OCI-LY7 (cell line): ENCODE measurements at regions not wholly inside any gene's neighbourhood (a gene's known extent, or its start where the extent isn't known, plus 50 kb on each side); places are given as distances from the start of the nearest gene placed in this dataset.

Experiments used
- BruUV-seq: library from RNA; stranded (reverse); fragments of 400-500 nt; replicated peaks from 2 replicates; lab custom pipeline; 2021; lab: Mats Ljungman, UMichigan
- CTCF ChIA-PET: fragments of 300-600 bp; sonication (Branson Sonifier 250); formaldehyde crosslinking; loops from one replicate; lab custom pipeline; 2022; ENCODE audit warnings: antibody characterized with exemption; ENCODE audit not compliant: unreplicated experiment; lab: Charles Lee
- POLR2A ChIA-PET: fragments of 300-600 bp; sonication (Branson Sonifier 250); formaldehyde crosslinking; loops from one replicate; lab custom pipeline; 2022; ENCODE audit warnings: antibody characterized with exemption; lab: Charles Lee
- DNase-seq: peaks from one replicate; pipeline ENCODE4 v3.0.0-alpha.2; 2015; ENCODE audit warnings: low spot score
- H2AFZ ChIP-seq: fragments of 200-600 bp; sonication (generic), shearing (Covaris generic); 2 replicates; pipeline ENCODE4 v1.6.1; 2014; ENCODE audit warnings: mild to moderate bottlenecking, antibody characterized with exemption, low read length, moderate library complexity
- H3K27ac ChIP-seq: fragments of 200-600 bp; sonication (generic); 2 replicates; pipeline ENCODE4 v1.5.1; 2014; ENCODE audit warnings: mixed run types, low read depth, mild to moderate bottlenecking, moderate library complexity, low read length, inconsistent platforms; ENCODE audit not compliant: poor library complexity, severe bottlenecking
- H3K36me3 ChIP-seq: fragments of 200-600 bp; sonication (generic); 2 replicates; pipeline ENCODE4 v1.6.1; 2014; ENCODE audit warnings: mild to moderate bottlenecking, antibody characterized with exemption, low read length, moderate library complexity, mixed read lengths; ENCODE audit not compliant: insufficient read depth
- H3K4me1 ChIP-seq: fragments of 200-600 bp; sonication (generic); 2 replicates; pipeline ENCODE4 v1.5.1; 2014; ENCODE audit warnings: mild to moderate bottlenecking, low read length; ENCODE audit not compliant: insufficient read depth, poor library complexity, severe bottlenecking
- H3K4me2 ChIP-seq: fragments of 200-600 bp; sonication (generic); 2 replicates; pipeline ENCODE4 v1.6.1; 2014; ENCODE audit warnings: mild to moderate bottlenecking, low read length
- H3K4me3 ChIP-seq: fragments of 200-600 bp; sonication (generic); 2 replicates; pipeline ENCODE4 v1.5.1; 2014; ENCODE audit warnings: mild to moderate bottlenecking, low read depth, low read length; ENCODE audit not compliant: poor library complexity, severe bottlenecking
- H3K79me2 ChIP-seq: fragments of 200-600 bp; sonication (generic); 2 replicates; pipeline ENCODE4 v1.6.1; 2016; ENCODE audit warnings: low read depth, mild to moderate bottlenecking, low read length, moderate library complexity, mixed read lengths; ENCODE audit not compliant: insufficient read depth
- H3K9me2 ChIP-seq: fragments of 200-600 bp; sonication (generic); 2 replicates; pipeline ENCODE4 v1.6.1; 2016; ENCODE audit warnings: mild to moderate bottlenecking, low read length, mixed read lengths; ENCODE audit not compliant: insufficient read depth
- H3K9me3 ChIP-seq: fragments of 200-600 bp; sonication (generic); 2 replicates; pipeline ENCODE4 v1.6.1; 2014; ENCODE audit warnings: mild to moderate bottlenecking, mixed run types, low read length, mixed read lengths
- H4K20me1 ChIP-seq: fragments of 200-600 bp; sonication (generic); 2 replicates; pipeline ENCODE4 v1.6.1; 2014; ENCODE audit warnings: mild to moderate bottlenecking, antibody characterized with exemption, low read length, moderate library complexity, mixed read lengths; ENCODE audit not compliant: insufficient read depth
- CTCF ChIP-seq: fragments of 200-600 bp; sonication (generic); conservative IDR thresholded peaks from 2 replicates; pipeline ENCODE4 v1.5.1; 2014; ENCODE audit warnings: mild to moderate bottlenecking, antibody characterized with exemption, low read length, moderate library complexity, mixed read lengths
- EZH2phosphoT487 ChIP-seq: fragments of 200-600 bp; sonication (generic); IDR thresholded peaks from 2 replicates; pipeline ENCODE4 v1.6.1; 2018; ENCODE audit warnings: low read depth, borderline replicate concordance, mild to moderate bottlenecking, mixed run types, antibody characterized with exemption, low read length, moderate library complexity, mixed read lengths
- intact Hi-C: fragments of 100-400 bp; cut with micrococcal nuclease; formaldehyde crosslinking; loops from one replicate; pipeline ENCODE4 v1.10.0; 2022; ENCODE audit not compliant: unreplicated experiment

- CTCF ChIA-PET = no interaction called here
- DNase-seq = no peak
- no TSS peak for BruUV-seq
- no peaks in the 10 kb centered on the region for H3K79me2 ChIP-seq
- no peaks in the 10 kb centered on the region for H3K9me2 ChIP-seq
- POLR2A ChIA-PET = no interaction called here
- H4K20me1 ChIP-seq = no peaks in the 10 kb centered on the region
- no peak overlapping the region for H3K27ac ChIP-seq
- no peak for TF ChIP-seq CTCF
- no peak for TF ChIP-seq EZH2phosphoT487
- H3K4me1 ChIP-seq = no peaks in the 10 kb centered on the region
- intact Hi-C loops = no loop called here
- H3K9me3 ChIP-seq = no peaks in the 10 kb centered on the region
- H3K36me3 ChIP-seq = no peaks in the 10 kb centered on the region
- H2AFZ ChIP-seq = no peak overlapping the region
- H3K4me2 ChIP-seq = no peak overlapping the region
- no peak overlapping the region for H3K4me3 ChIP-seq
These were observed 387.3 kb downstream of the KDM5D start for GRCh38 chrY:19357249-19357648.

- intact Hi-C loops = no loop called here
- TF ChIP-seq CTCF (no peak), EZH2phosphoT487 (no peak)
- Histone ChIP-seq H2AFZ (no peak overlapping the region), H3K36me3 (no peaks in the 10 kb centered on the region), H3K9me3 (no peaks in the 10 kb centered on the region), H4K20me1 (no peaks in the 10 kb centered on the region), H3K27ac (no peak overlapping the region), H3K4me2 (no peak overlapping the region), H3K79me2 (no peaks in the 10 kb centered on the region), H3K9me2 (no peaks in the 10 kb centered on the region), H3K4me3 (no peak overlapping the region), H3K4me1 (no peaks in the 10 kb centered on the region)
- POLR2A ChIA-PET = no interaction called here
- CTCF ChIA-PET = no interaction called here
- BruUV-seq = no TSS peak
- DNase-seq = no peak
These were observed 387.8 kb downstream of the KDM5D start for GRCh38 chrY:19356735-19357134.

- H4K20me1 ChIP-seq = no peaks in the 10 kb centered on the region
- intact Hi-C loops = no loop called here
- H3K4me1 ChIP-seq = no peaks in the 10 kb centered on the region
- CTCF ChIA-PET = no interaction called here
- no peak for DNase-seq
- H3K9me3 ChIP-seq = no peaks in the 10 kb centered on the region
- H3K9me2 ChIP-seq = no peaks in the 10 kb centered on the region
- H3K36me3 ChIP-seq = no peaks in the 10 kb centered on the region
- H3K4me3 ChIP-seq = no peak overlapping the region
- BruUV-seq = no TSS peak
- no peak overlapping the region for H2AFZ ChIP-seq
- no peak overlapping the region for H3K27ac ChIP-seq
- no peak overlapping the region for H3K4me2 ChIP-seq
- no peaks in the 10 kb centered on the region for H3K79me2 ChIP-seq
- POLR2A ChIA-PET = interaction anchor here (0.7 kb wide), 1 partner anchor 1062 kb away, joined by 3 read pairs; no protein-coding TSS in a partner anchor
- TF ChIP-seq EZH2phosphoT487 = no peak
- no peak for TF ChIP-seq CTCF
These were observed 389.7 kb downstream of the KDM5D start for GRCh38 chrY:19354857-19355173.
